Hippocampal formation (tissue), 2 donors: ENCODE measurements at regions not wholly inside any gene's neighbourhood (a gene's known extent, or its start where the extent isn't known, plus 50 kb on each side); places are given as distances from the start of the nearest gene placed in this dataset.

Experiments used
- DNase-seq, 2 donors: peaks; one replicate each; lab custom pipeline; 2025; lab: John Stamatoyannopoulos, UW

- no peak for DNase-seq
Observed at GRCh38 chr16:85360323-85361277, 248.3 kb upstream of the CIBAR2 start.

GRCh38 chr16:85361441-85362118, 249.3 kb upstream of the CIBAR2 start:
- DNase-seq: no peak

GRCh38 chr16:85362443-85362842, 250.2 kb upstream of the CIBAR2 start:
- DNase-seq: no peak

GRCh38 chr16:85363427-85363826, 249.7 kb upstream of the GSE1 start:
- DNase-seq: no peak

GRCh38 chr16:85363881-85364280, 249.2 kb upstream of the GSE1 start:
- no peak for DNase-seq

DNA sequence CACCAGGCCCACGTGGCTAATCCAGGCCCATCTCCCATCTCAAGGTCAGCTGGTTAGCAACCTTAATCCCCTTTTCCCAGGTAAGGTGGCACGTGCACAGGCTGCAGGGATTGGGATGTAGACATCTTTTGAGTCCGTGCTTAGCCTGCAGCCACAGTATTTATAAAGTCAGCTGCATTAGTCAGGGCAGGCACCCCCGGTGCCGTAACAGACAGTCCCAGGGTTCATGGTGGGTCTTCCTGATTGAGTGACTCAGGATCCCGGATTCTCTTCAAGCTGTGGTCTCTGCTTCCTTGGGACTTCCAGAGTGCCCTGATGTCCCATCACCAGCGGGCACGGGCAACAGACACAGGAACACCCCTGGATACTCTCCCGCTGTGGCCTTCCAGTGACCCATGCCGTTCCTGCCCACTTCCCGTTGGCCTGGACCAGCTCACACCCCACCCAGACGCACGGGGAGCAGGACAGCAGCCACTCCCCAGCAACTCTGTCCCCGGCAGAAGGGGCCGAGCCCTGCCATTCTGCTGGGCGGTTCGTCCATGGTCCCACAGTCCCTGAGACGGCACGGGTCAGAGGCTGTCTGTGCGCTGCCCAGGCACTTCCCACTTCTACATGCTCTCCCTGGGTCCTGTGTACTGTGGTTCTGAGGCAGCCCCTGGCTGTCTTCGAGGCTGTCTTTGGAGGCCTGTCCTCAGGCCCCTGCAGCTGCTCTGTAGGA, 248.6 kb upstream of the GSE1 start:
- no peak for DNase-seq

DNA sequence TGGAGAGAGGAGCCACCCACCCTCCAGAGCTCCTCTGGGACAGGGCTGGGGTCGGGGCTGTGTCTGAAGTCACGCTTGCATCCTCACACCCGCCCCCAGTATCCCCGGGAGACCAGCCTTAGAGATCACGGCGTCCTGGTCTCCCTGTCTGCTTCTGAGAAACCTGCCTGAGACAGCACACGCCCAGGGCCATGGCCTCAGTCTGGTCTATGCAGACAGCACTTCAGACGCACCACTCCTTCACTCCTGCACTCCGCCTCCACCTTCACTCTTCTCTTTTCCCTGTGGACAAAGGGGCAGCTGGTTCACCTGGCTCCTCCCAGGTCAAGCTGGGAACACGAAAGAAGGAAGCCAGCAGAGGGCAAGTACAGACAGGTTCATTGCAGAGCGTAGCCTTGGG, 248.0 kb upstream of the GSE1 start:
- no peak for DNase-seq

- no peak for DNase-seq
Observed at GRCh38 chr16:85366031-85366763, 246.9 kb upstream of the GSE1 start.

DNA sequence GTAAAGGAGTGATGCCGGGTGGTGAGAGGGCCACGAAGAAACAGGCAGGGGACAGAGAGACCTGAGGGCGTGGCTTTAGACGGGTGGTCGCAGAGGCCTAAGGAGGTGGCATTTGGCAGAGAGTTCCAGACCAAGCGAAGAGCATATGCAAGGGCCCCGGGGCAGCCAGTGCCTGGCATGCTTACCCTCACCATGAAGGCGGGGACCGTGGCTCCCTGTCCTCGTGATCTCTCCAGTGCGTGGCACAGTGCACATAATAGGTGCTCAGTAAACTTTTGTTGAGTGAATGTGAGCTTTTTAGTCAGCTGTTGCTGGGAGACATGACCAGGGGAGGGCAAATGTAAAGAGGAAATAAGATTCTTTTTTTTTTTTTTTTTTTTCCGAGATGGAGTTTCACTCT, 245.6 kb upstream of the GSE1 start:
- DNase-seq: no peak

DNA sequence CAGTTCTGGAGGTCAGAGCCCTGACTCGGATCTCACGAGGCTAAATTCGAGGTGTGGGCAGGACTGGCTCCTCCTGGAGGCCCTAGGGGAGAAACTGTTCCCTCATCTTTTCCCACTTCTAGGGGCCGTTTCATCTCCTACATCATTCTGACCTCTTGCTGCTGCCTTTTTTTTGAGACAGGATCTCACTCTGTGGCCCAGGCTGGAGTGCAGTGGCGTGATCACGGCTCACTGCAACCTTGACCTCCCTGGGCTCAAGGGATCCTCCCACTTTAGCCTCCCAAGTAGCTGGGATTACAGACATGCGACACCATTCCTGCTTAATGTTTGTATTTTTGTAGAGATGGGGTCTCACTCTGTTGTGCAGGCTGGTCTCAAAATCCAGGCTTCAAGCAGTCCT, 244.1 kb upstream of the GSE1 start:
- no peak for DNase-seq

DNA sequence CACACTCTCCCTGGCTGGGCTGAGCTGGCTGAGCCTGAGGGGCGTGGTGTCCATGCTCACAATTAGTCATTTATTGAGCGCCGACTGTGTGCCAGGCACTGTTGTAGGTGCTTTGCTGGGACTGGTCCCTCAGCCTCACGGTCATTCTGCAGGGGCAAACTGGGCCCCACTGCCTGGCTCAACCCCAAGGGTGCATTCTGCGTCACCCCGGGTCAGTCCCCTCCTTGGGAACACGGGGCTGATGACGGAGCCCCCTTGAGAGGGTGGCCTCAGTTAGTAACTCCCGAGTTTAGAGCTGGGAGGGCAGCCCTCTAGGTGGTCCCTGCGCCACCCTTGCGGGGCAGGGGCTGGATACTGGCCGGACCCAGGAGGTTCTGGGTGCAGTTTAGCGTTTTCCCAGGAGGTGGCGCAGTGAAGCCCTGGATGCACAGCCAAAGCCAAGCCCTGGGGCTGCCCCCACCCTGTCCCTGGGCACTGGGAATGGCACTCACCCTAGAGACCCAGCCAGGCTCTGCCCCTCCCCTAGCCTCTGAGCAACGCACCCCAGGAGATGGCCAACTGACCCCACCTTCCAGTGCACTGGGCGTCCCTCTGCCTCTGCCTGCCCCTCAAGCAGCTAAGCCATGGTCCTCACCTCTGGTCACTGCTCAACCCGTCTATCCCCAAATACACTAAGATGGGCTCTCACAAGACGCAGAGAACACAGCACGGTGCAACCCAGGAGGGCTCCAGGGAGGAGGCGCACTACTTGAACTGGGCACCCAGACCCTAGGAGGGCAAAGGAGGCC, 243.2 kb upstream of the GSE1 start:
- DNase-seq: no peak

- DNase-seq: no peak
Observed at GRCh38 chr16:85370543-85370880, 242.6 kb upstream of the GSE1 start.

DNA sequence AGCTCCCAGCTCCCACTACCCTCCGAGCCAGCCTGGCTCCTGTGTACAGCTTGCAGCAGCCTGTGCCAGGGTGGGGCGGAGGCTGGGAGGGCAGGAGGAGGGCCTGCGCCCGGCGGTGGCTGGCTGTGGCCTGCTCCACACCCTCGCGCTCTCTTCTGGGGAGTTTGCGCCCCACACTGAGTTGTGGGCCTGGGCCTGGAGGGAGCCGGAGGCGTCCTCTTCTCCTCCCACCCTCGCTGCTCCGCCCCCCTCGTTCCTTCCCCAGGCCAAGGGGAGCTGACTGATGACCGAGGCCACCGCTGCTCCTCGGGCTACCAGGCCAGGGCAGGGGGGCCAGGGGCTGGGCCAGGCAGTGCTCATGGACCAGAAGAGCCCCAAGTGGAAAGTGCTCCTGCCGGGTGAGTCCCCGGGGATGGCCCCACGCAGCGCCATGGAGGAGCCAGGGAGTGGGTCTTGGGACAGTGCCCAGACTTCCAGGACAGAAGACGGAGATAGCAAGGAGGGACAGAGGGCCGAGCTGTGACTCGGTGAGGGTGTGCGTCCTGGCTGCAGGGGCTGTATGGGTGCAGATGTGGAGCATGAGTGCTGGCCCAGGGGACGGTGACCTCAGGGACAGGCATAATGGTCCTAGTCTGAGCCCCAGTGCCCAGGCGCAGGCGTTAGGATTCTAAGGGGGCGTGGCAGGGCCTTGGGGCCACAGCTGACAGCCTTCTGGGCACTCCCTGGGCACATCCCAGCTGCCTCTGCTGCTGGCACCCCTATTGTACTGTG, 242.1 kb upstream of the GSE1 start:
- DNase-seq: no peak

- no peak for DNase-seq
Observed at GRCh38 chr16:85371948-85372347, 241.2 kb upstream of the GSE1 start.

GRCh38 chr16:85372627-85373372, 240.3 kb upstream of the GSE1 start:
- no peak for DNase-seq

- no peak for DNase-seq
Observed at GRCh38 chr16:85373741-85374570, 239.2 kb upstream of the GSE1 start.

GRCh38 chr16:85374571-85374872, 238.6 kb upstream of the GSE1 start:
- no peak for DNase-seq

DNA sequence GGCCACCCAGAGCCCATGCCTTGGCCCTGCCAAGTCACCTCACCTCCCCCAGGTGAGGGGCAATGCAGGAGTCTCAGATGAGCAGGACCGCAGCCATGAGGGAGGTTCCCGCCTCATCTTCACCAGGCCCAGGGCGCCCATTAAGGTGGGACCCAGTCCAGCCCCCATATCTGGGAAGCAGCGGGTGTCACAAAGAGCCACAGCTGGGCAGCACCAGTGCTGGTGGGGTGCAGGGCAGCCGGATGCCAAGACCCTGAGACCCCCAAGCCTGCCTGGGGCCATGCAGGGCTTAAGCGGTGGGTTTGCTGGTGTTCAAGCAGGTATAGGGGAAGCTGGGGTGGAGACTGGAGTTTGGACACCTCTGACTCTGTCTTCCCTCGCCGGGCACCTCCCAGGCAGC, 237.8 kb upstream of the GSE1 start:
- DNase-seq: no peak
